Testis (tissue), 2 donors: ENCODE measurements at regions not wholly inside any gene's neighbourhood (a gene's known extent, or its start where the extent isn't known, plus 50 kb on each side); places are given as distances from the start of the nearest gene placed in this dataset.

Experiments
- DNase-seq: peaks from one replicate; pipeline ENCODE4 v3.0.0-alpha.2; 2019
- H3K27ac ChIP-seq, 2 donors: fragments of 200-600 bp; sonication (generic); one replicate each; pipeline ENCODE4 v1.5.1; 2019
- H3K27me3 ChIP-seq: fragments of 200-600 bp; sonication (generic); one replicate; pipeline ENCODE4 v1.5.1; 2019
- H3K36me3 ChIP-seq: fragments of 200-600 bp; sonication (generic); one replicate; pipeline ENCODE4 v1.5.1; 2017; ENCODE audit warnings: low read depth; ENCODE audit errors: missing control alignments
- H3K4me1 ChIP-seq: fragments of 200-600 bp; sonication (generic); one replicate; pipeline ENCODE4 v1.5.1; 2019
- H3K4me3 ChIP-seq, 2 donors: fragments of 200-600 bp; sonication (generic); one replicate each; pipeline ENCODE4 v1.5.1; 2017 to 2019
- H3K9me3 ChIP-seq: fragments of 200-600 bp; sonication (generic); one replicate; pipeline ENCODE4 v1.5.1; 2017
- POLR2A ChIP-seq: fragments of 450-650 bp; IDR thresholded peaks from one replicate; pipeline ENCODE4 v1.6.1; 2017; ENCODE audit warnings: antibody characterized with exemption, mild to moderate bottlenecking, moderate library complexity
- WGBS, 2 donors: methylation state at CpG; one replicate each; pipeline ENCODE4 v1.1.5; 2018; 5-methylcytosine and 5-hydroxymethylcytosine counted together
- intact Hi-C: fragments of 100-400 bp; cut with DNase I; formaldehyde crosslinking; loops from one replicate; pipeline ENCODE4 v1.15.1; 2023; ENCODE audit warnings: low total_unique reads
- TF ChIP-seq, protein P1 (sequence below), 3 experiments: fragments of 450-650 bp in 2 of 3; fragments of 200-600 bp in 1 of 3; sonication (generic) in 1 of 3; IDR thresholded peaks; one replicate each; pipeline ENCODE4 v1.5.1; 2016 to 2019; ENCODE audit warnings: antibody characterized with exemption in 3 of 3, mild to moderate bottlenecking in 2 of 3, moderate library complexity in 1 of 3

DNA sequence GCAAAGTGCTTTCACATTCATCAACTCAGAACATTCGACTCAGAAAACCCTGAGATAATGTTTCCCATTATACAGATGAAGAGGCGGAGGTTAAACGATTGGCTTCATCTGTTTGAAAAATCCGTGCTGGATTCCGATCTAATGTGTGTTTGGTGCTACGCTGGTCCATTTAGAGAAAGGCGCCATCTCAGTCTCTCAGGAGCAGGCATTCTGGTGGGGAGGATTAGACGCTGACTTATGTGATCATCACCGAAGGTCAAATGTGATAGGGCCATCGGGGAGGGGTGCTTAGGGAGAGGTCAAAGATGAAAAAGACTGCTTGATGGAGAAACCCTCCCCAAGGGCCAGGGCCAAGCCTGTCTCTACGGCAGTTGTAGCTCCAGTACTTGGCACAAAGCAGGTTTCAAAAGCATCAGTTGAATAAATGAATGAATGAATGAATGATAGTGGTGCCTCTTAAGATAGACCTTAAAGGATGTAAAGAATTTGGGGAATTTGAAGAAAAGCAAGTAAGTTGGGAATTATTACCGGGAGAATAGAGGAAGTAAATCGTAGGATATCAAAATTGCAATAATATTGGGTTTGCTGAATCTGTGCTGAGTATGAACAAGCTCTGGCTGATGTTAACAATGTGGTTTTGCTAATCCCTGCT, 160.6 kb upstream of the SHB start:
- 81 to 84% methylated on average over 13 of the region's 13 CpGs for WGBS, 2 donors
- no peaks in the 10 kb centered on the region for H3K4me1 ChIP-seq
- no peaks in the 10 kb centered on the region for H3K36me3 ChIP-seq
- H3K9me3 ChIP-seq = no peaks in the 10 kb centered on the region
- H3K27me3 ChIP-seq = no peaks in the 10 kb centered on the region
- TF ChIP-seq POLR2A = no peak
- TF ChIP-seq, protein P1, sequence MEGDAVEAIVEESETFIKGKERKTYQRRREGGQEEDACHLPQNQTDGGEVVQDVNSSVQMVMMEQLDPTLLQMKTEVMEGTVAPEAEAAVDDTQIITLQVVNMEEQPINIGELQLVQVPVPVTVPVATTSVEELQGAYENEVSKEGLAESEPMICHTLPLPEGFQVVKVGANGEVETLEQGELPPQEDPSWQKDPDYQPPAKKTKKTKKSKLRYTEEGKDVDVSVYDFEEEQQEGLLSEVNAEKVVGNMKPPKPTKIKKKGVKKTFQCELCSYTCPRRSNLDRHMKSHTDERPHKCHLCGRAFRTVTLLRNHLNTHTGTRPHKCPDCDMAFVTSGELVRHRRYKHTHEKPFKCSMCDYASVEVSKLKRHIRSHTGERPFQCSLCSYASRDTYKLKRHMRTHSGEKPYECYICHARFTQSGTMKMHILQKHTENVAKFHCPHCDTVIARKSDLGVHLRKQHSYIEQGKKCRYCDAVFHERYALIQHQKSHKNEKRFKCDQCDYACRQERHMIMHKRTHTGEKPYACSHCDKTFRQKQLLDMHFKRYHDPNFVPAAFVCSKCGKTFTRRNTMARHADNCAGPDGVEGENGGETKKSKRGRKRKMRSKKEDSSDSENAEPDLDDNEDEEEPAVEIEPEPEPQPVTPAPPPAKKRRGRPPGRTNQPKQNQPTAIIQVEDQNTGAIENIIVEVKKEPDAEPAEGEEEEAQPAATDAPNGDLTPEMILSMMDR (IDR thresholded peaks at IDR 0.05) = no peak
- intact Hi-C loops = no loop called here
- H3K27ac ChIP-seq = no peak overlapping the region
- H3K4me3 ChIP-seq = no peak overlapping the region
- no peak for DNase-seq

DNA sequence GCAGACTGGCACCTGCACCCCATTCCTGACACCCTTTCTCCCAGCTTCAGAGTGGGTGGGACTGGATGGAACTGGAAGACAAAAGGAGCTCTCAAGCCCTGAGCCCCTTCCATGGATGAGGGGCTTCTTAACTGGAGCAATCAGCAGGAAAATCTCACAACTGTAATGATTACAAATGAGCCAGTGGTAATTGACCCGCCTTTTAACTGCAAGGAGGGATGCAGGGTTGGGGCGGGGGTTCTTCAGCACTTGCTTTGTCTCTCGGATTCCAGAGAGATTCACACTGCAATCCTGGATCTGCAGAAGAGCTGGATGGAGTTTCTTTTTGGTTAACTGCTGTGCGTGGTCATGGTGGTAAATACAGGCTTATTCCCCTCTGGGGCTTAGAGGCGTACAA, 160.1 kb upstream of the SHB start:
- no peak overlapping the region for H3K27ac ChIP-seq
- H3K9me3 ChIP-seq = no peaks in the 10 kb centered on the region
- H3K36me3 ChIP-seq = no peaks in the 10 kb centered on the region
- WGBS, 2 donors = 74 to 90% methylated on average over 3 to 5 of the region's 5 CpGs
- no peaks in the 10 kb centered on the region for H3K27me3 ChIP-seq
- TF ChIP-seq POLR2A = no peak
- TF ChIP-seq, protein P1 (IDR thresholded peaks at IDR 0.05) = no peak
- DNase-seq = no peak
- no peaks in the 10 kb centered on the region for H3K4me1 ChIP-seq
- no peak overlapping the region for H3K4me3 ChIP-seq
- intact Hi-C loops = no loop called here

- no peaks in the 10 kb centered on the region for H3K9me3 ChIP-seq
- H3K27ac ChIP-seq = no peak overlapping the region
- no peaks in the 10 kb centered on the region for H3K27me3 ChIP-seq
- no peaks in the 10 kb centered on the region for H3K4me1 ChIP-seq
- H3K36me3 ChIP-seq = no peaks in the 10 kb centered on the region
- 49 to 58% methylated on average over 13 of the region's 13 CpGs for whole genome bisulfite sequencing, 2 donors
- no peak overlapping the region for H3K4me3 ChIP-seq
- DNase-seq = no peak
- intact Hi-C loops = no loop called here
- TF ChIP-seq, protein P1 (IDR thresholded peaks at IDR 0.05) = no peak
- TF ChIP-seq POLR2A = no peak
Measured at GRCh38 chr9:38228331-38229103, 159.5 kb upstream of the SHB start.

DNA sequence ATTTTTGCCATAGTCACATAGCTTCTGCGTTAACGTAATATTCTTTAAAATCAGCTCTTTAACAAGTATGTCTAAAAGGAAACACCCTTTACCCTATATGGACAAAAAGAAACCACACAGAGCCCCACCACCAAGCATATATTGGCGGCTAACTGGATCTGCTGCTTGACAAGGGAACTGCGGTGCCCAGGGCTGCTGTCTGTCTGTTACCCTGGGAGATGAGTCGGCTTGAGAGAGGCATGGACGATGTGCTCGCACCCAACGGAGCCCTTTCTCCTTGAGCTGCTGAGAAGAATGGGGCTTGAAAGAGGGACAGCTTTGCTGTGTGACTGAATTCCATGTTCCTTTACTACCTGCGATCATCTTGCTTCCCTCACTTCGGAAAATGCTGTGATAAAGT, 158.6 kb upstream of the SHB start:
- WGBS, 2 donors = 58 to 59% methylated on average over 10 of the region's 10 CpGs
- Histone ChIP-seq H3K4me3 (no peak overlapping the region), H3K27ac (no peak overlapping the region), H3K9me3 (no peaks in the 10 kb centered on the region), H3K36me3 (no peaks in the 10 kb centered on the region), H3K4me1 (no peaks in the 10 kb centered on the region), H3K27me3 (no peaks in the 10 kb centered on the region)
- intact Hi-C loops = no loop called here
- TF ChIP-seq, protein P1 (IDR thresholded peaks at IDR 0.05) = no peak
- no peak for TF ChIP-seq POLR2A
- no peak for DNase-seq
